ENCODE measurements at regions not wholly inside any gene's neighbourhood (a gene's known extent, or its start where the extent isn't known, plus 50 kb on each side); places are given as distances from the start of the nearest gene placed in this dataset.
A peak's percentile ranks its signal among the peaks of the same experiment; 100 is the strongest.

DNA sequence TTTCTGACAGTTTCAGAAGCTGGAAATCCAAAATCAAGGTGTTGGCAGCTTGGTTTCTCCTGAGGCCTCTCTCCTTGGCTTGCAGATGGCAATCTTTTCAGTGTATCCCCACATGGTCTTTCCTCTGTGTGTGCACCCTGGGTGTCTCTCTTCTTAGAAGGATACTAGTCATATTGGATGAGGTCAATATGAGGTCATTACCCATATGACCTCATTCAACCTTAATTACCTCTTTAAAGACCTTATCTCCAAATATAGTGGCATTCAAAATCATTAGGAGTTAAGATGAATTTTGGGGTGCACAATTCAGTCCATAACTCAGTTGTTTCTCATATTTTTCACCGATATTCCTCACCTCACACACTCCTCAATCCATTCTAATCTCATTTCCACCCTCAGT is 92.4 kb upstream of the TGM3 start:
- no peaks in the 10 kb centered on the region for H3K9me3 Mint-ChIP-seq
- DNase-seq (ENCODE audit: low spot score): no peak
- no peaks in the 10 kb centered on the region for H3K4me1 Mint-ChIP-seq (ENCODE audit: low read depth)
- H3K36me3 Mint-ChIP-seq (ENCODE audit: low read depth): no peaks in the 10 kb centered on the region
- H3K4me3 Mint-ChIP-seq: no peak overlapping the region
- no peak overlapping the region for H3K27ac Mint-ChIP-seq
- H3K27me3 Mint-ChIP-seq (ENCODE audit: insufficient read depth): peaks cover 19% of the 10 kb centered on the region
- intact Hi-C loops (cut with micrococcal nuclease): no loop called here

DNA sequence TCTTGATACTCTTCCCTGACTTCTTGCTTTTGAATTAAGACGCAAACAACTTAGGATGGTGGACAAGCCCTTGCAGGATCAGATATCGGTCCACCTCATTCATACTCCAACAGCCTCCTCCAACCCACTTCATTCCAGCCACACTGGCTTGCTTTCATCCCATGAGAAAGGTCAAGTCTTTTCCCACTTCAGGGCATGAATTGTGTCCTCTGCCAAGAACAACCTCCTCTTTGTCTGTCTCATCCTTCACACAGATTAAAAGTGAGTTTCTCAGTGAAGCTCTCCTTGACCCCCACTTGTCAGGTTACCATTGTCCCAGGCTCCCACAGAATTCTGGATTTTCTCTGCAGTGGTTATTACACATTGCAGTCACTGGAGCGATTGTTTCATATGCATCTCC is 91.8 kb upstream of the TGM3 start:
- H3K4me1 Mint-ChIP-seq (ENCODE audit: low read depth): no peaks in the 10 kb centered on the region
- H3K9me3 Mint-ChIP-seq: no peaks in the 10 kb centered on the region
- intact Hi-C loops (cut with micrococcal nuclease): no loop called here
- H3K27ac Mint-ChIP-seq: no peak overlapping the region
- peaks cover 19% of the 10 kb centered on the region for H3K27me3 Mint-ChIP-seq (ENCODE audit: insufficient read depth)
- H3K4me3 Mint-ChIP-seq: no peak overlapping the region
- no peaks in the 10 kb centered on the region for H3K36me3 Mint-ChIP-seq (ENCODE audit: low read depth)
- no peak for DNase-seq (ENCODE audit: low spot score)

DNA sequence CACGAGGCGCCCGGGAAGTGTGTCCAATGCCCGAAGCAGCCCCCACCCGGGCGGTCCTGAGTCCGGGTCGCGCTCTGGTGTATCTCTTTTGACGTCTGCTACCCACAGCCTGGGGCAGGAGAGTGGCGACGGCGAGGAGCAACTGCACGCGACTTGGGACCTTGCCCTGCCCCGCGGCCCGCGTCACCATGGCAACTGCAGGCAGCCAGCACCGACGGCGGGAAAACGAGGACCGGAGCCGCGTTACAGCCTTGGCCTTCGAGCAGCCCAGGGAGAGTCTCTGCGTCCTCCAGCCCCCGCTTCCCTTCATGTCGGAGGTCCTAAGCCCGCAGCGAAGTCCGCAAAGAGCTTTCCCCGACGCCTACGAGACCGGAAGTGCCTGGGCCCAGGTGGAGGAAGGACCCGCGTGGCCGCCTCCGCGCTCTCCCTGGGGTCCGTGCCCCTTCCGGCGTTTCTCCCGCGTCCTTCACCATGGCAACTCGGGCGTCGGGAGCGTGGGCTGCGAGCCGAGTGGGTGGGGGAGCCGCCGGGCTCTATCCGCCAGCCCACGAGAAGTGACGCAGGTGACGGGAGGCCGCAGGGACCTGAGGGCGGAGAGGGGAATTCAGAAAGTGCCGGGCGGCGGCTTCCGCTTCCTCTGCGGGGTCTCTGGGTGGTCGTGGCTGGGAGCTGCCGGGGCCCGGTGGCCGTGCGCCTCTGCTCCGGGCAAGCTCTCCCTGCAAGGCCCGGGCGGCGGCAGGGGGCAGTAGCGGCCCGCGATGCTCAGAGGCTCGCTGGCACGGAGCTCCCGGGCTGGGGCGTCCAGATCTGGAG is 88.6 kb upstream of the TGM3 start:
- H3K9me3 Mint-ChIP-seq: no peaks in the 10 kb centered on the region
- peak overlapping the region; percentile 80 for H3K4me3 Mint-ChIP-seq
- peaks cover 22% of the 10 kb centered on the region for H3K27me3 Mint-ChIP-seq (ENCODE audit: insufficient read depth)
- no peaks in the 10 kb centered on the region for H3K36me3 Mint-ChIP-seq (ENCODE audit: low read depth)
- peak overlapping the region; percentile 61 for H3K27ac Mint-ChIP-seq
- intact Hi-C loops (cut with micrococcal nuclease): loop anchor here (1.0 to 5.0 kb wide), 3 partner anchors 105 to 1365 kb away; no protein-coding TSS in a partner anchor
- H3K4me1 Mint-ChIP-seq (ENCODE audit: low read depth): no peaks in the 10 kb centered on the region
- DNase-seq (ENCODE audit: low spot score): peak; percentile 52

DNA sequence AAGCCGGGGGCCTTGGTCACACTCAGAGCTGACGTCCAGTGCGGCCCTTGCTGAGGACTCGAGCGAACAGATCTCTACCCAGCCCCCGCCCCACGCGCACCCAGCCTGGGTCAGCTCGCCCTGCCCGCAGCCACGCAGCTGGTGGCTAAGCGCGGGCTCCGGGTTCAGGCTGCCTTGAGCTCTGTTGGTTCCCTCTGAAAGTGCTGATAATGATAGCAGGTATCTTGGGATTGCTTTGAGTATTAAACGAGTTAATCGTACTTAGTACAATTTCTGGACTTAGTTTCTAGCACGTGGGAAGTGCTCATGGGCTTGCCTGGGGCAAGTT is 88.1 kb upstream of the TGM3 start:
- Mint-ChIP-seq H3K9me3 (no peaks in the 10 kb centered on the region), H3K36me3 (ENCODE audit: low read depth) (no peaks in the 10 kb centered on the region), H3K4me3 (peak overlapping the region; percentile 80), H3K27me3 (ENCODE audit: insufficient read depth) (peaks cover 23% of the 10 kb centered on the region), H3K27ac (no peak overlapping the region), H3K4me1 (ENCODE audit: low read depth) (no peaks in the 10 kb centered on the region)
- intact Hi-C loops (cut with micrococcal nuclease): loop anchor here (1.0 to 5.0 kb wide), 3 partner anchors 105 to 1365 kb away; no protein-coding TSS in a partner anchor
- DNase-seq (ENCODE audit: low spot score): no peak

DNA sequence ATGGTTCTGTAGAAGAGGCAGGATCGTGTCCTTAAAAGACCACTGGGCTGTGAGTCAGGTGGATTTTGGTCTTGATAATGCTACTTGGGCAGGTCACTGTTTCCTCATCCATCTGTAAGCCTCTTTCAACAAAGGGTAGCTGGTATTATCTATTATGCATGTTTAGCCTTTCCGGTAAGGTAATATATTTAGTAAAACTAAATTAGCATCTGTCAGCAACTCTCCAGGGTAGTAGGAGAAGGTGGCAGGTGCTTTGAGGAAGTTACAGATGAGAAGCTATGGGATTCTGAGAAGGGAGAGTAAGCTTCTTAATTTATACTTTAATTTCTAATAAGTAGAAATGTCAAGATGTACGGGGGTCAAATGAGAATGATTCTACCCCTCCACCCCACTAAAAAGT is 86.9 kb upstream of the TGM3 start:
- H3K9me3 Mint-ChIP-seq: no peaks in the 10 kb centered on the region
- no peak for DNase-seq (ENCODE audit: low spot score)
- H3K36me3 Mint-ChIP-seq (ENCODE audit: low read depth): no peaks in the 10 kb centered on the region
- H3K4me3 Mint-ChIP-seq: no peak overlapping the region
- peaks cover 22% of the 10 kb centered on the region for H3K27me3 Mint-ChIP-seq (ENCODE audit: insufficient read depth)
- intact Hi-C loops (cut with micrococcal nuclease): loop anchor here (5.0 kb wide), 1 partner anchor 1367 kb away; no protein-coding TSS in a partner anchor
- no peaks in the 10 kb centered on the region for H3K4me1 Mint-ChIP-seq (ENCODE audit: low read depth)
- H3K27ac Mint-ChIP-seq: no peak overlapping the region

DNA sequence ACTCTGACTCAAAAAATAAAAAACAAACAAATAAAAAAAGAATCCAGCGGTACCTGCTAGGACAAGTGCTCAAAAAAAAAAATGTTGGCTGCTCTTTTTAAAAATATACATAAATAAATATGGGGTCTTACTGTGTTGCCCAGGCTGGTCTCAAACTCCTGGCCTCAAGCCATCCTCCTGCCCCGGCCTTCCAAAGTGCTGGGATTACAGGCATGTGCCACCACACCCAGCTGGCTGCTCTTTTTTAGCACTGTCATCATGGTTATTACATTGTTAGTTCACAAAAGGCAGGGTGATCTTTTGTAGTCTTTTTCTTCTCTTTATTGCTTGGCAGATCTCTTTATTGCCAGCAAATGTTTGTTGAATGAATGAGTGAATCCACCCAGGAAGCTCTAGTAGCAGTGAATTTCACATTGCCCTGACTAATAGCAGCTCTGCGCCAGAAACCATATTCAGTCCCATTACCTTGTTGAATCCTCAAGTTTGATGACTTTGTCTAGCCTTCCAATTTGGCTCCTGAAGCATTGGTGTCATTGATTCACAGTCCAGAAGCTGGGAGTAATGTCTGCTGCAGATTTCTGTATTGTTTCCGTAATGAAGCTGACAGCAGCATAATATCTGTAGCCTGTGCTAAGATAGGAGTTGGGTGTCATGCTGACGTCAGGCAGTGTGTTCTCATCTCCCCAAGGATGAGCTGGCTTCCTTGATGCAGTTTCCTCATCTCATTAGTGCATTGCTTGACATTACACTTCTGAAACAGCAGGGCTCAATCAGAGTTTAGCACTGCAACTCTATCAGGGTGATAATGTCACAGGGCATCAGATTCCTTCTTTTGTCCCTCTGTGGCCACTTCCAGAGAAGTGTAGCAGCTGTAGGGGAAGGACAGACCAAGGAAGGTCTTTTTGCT is 84.9 kb upstream of the TGM3 start:
- H3K27ac Mint-ChIP-seq: no peak overlapping the region
- H3K4me1 Mint-ChIP-seq (ENCODE audit: low read depth): no peaks in the 10 kb centered on the region
- no peak for DNase-seq (ENCODE audit: low spot score)
- no peaks in the 10 kb centered on the region for H3K9me3 Mint-ChIP-seq
- peaks cover 14% of the 10 kb centered on the region for H3K27me3 Mint-ChIP-seq (ENCODE audit: insufficient read depth)
- no peak overlapping the region for H3K4me3 Mint-ChIP-seq
- H3K36me3 Mint-ChIP-seq (ENCODE audit: low read depth): no peaks in the 10 kb centered on the region
- intact Hi-C loops (cut with micrococcal nuclease): no loop called here

DNA sequence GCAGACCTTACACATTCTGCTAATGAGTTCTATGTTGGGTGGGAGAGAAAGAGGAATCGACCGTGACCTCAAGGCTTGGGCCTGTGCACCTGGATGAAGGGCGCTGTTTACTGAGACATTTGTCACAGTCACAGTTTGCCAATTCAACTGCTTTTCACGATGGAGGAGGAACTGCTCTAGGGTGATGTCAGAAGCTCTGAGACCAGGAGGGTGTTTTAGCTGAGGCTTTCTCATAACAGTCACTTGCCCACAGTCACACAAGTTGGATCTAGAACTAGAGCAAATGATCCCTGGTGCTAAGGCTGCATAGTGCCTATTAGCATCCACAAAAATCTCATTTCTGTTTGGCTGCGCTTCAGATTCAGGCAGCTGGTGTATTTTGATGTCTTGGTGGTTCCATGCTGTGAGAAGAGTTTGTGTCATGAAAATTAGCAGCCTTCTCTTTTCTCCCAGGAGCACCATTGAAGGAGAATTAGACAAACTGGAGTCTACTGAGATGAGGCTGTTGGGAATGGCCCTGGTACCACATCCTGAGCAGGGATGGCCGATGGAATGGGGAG is 83.3 kb upstream of the TGM3 start:
- H3K27ac Mint-ChIP-seq: no peak overlapping the region
- peaks cover 14% of the 10 kb centered on the region for H3K27me3 Mint-ChIP-seq (ENCODE audit: insufficient read depth)
- H3K9me3 Mint-ChIP-seq: no peaks in the 10 kb centered on the region
- intact Hi-C loops (cut with micrococcal nuclease): no loop called here
- no peaks in the 10 kb centered on the region for H3K4me1 Mint-ChIP-seq (ENCODE audit: low read depth)
- no peak for DNase-seq (ENCODE audit: low spot score)
- H3K4me3 Mint-ChIP-seq: no peak overlapping the region
- no peaks in the 10 kb centered on the region for H3K36me3 Mint-ChIP-seq (ENCODE audit: low read depth)

DNA sequence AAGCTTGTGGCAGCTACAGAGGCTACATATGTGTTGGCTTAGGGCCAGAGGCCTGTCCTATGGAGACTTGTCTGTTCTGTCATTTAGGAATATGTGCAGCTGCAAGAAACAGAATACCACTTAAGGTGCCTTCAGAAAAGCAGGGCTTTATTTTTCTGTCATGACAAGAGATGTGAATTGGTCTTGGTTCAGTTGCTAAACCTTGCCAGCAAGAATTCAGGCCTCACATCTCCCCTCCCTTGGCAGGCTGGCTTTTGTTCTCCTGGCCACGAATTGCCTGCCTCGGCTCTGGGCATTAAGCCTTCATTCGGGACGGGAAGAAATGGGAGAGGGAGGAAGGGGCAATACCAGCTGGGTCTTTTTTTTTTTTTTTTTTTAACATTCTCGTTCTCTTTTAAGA is 82.4 kb upstream of the TGM3 start:
- no peak for DNase-seq (ENCODE audit: low spot score)
- no peaks in the 10 kb centered on the region for H3K9me3 Mint-ChIP-seq
- no peak overlapping the region for H3K4me3 Mint-ChIP-seq
- H3K27ac Mint-ChIP-seq: no peak overlapping the region
- H3K27me3 Mint-ChIP-seq (ENCODE audit: insufficient read depth): peaks cover 14% of the 10 kb centered on the region
- intact Hi-C loops (cut with micrococcal nuclease): no loop called here
- H3K36me3 Mint-ChIP-seq (ENCODE audit: low read depth): no peaks in the 10 kb centered on the region
- peaks cover 6% of the 10 kb centered on the region for H3K4me1 Mint-ChIP-seq (ENCODE audit: low read depth)

DNA sequence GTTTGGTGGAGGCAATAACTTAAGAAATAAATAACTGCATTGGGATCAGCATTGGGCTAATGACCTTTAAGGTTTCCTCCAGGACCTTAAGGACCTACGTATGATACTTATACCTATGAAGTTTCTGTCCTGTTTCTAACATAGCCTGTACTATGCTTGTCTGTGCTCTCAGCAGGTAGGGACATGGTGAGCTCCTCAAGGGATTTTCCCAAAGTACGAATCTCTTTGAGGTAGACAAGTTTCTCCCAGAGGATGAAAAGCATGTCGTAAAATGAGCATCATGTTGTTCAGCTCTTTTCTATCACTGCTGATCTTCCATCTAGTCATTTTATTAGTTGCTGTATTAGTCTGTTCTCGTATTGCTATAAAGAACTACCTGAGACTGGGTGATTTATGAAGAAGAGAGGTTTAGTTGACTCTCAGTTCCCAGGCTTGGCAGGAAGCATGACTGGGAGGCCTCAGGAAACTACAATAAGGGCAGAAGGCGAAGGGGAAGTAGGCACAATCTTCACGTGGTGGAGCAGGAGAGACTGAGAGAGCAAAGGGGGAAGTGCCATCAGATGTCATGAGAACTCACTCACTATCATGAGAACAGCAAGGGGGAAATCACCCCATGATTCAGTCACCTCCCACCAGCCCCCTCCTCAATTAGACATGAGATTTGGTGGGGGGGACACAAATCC is 77.8 kb upstream of the TGM3 start:
- Mint-ChIP-seq H3K27ac (no peak overlapping the region), H3K36me3 (ENCODE audit: low read depth) (no peaks in the 10 kb centered on the region), H3K9me3 (peaks cover 6% of the 10 kb centered on the region), H3K27me3 (ENCODE audit: insufficient read depth) (peaks cover 5% of the 10 kb centered on the region), H3K4me3 (no peak overlapping the region), H3K4me1 (ENCODE audit: low read depth) (peaks cover 15% of the 10 kb centered on the region)
- DNase-seq (ENCODE audit: low spot score): no peak
- intact Hi-C loops (cut with micrococcal nuclease): no loop called here

DNA sequence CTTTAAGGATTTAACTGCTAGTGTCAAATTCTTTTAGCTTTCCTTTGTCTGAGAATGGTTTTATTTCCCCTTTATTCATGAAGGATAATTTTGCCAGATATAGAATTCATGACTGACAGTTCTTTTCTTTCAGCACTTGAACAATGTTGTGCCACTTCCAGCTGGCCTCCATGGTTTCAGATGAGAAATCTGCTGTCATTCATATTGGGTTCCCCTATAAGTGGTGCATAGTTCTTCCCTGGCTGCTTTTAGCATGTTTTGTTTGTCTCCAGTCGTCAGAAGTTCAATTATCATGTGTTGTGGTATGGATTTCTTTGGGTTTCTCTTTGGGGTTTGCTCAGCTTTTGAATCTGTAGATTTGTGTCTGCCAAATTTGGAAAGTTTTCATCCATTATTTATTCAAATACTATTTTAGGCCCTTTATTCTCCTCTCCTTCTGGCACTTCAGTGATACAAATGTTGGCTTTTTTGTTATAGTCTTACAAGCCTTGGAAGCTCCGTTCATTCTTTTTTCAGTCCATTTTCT is 76.3 kb upstream of the TGM3 start:
- intact Hi-C loops (cut with micrococcal nuclease): no loop called here
- Mint-ChIP-seq H3K4me3 (no peak overlapping the region), H3K27ac (no peak overlapping the region), H3K9me3 (peaks cover 6% of the 10 kb centered on the region), H3K27me3 (ENCODE audit: insufficient read depth) (peaks cover 2% of the 10 kb centered on the region), H3K36me3 (ENCODE audit: low read depth) (no peaks in the 10 kb centered on the region), H3K4me1 (ENCODE audit: low read depth) (peaks cover 15% of the 10 kb centered on the region)
- DNase-seq (ENCODE audit: low spot score): no peak

DNA sequence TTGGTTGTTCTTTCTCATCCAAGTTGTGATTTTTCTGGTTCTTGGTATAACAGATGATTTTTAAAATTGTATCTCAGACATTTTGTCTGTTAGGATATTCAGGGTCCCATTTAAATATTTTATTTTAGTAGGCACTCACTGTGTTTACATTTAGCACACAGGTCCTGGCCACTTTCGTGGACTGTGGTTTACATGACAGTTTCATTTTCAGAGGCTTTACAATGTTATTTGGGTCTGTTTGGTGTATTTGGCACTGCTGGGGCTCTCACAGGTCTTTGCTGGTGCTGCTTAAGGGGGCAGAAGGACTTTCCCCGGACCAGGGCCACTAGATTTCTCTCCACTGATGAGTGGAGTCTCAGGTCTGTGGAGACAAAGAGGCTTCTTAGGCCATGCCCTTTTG is 75.5 kb upstream of the TGM3 start:
- intact Hi-C loops (cut with micrococcal nuclease): no loop called here
- DNase-seq (ENCODE audit: low spot score): no peak
- H3K9me3 Mint-ChIP-seq: peaks cover 6% of the 10 kb centered on the region
- H3K4me3 Mint-ChIP-seq: no peak overlapping the region
- H3K27ac Mint-ChIP-seq: no peak overlapping the region
- no peaks in the 10 kb centered on the region for H3K36me3 Mint-ChIP-seq (ENCODE audit: low read depth)
- H3K27me3 Mint-ChIP-seq (ENCODE audit: insufficient read depth): peaks cover 2% of the 10 kb centered on the region
- H3K4me1 Mint-ChIP-seq (ENCODE audit: low read depth): peaks cover 15% of the 10 kb centered on the region

DNA sequence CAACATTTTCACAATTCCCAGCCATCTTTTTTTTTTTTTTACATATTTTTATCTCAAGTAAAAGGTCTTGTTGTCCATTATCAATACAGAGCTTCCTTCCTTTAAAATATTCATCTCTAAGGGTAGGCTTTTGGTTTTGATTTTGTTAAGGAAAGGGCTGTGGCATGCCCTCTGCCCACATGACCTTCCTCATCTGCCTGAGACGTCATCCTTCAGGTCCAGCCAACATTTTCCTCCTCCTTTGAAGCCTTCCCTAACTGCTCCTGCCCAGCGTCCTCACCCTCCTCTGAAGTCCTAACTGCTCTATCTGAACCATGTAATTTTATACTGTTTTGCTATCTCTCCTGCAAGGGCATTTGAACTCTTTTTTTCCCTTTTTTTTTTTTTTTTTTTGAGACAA is 73.9 kb upstream of the TGM3 start:
- intact Hi-C loops (cut with micrococcal nuclease): no loop called here
- Mint-ChIP-seq H3K36me3 (ENCODE audit: low read depth) (no peaks in the 10 kb centered on the region), H3K4me3 (no peak overlapping the region), H3K27ac (no peak overlapping the region), H3K9me3 (peaks cover 6% of the 10 kb centered on the region), H3K27me3 (ENCODE audit: insufficient read depth) (peaks cover 2% of the 10 kb centered on the region), H3K4me1 (ENCODE audit: low read depth) (peaks cover 15% of the 10 kb centered on the region)
- no peak for DNase-seq (ENCODE audit: low spot score)
